NOMO-1 treated with dmso at 0.1 percent for 144 hours (cell line): ENCODE measurements at regions not wholly inside any gene's neighbourhood (a gene's known extent, or its start where the extent isn't known, plus 50 kb on each side); places are given as distances from the start of the nearest gene placed in this dataset.
A peak's percentile ranks its signal among the peaks of the same experiment; 100 is the strongest.
"Not testable (repeated sequence)": the region's sequence is repeated elsewhere in the genome, so short reads cannot be mapped to it uniquely, and the experiment has no call there.

Experiments used
- DNase-seq: peaks from one replicate; lab custom pipeline; 2025; ENCODE audit not compliant: unreplicated experiment; lab: John Stamatoyannopoulos, UW

GRCh38 chr1:229004066-229004833, 266.7 kb upstream of the RAB4A start:
- DNase-seq = no peak

- no peak for DNase-seq
These were observed 265.8 kb upstream of the RAB4A start for GRCh38 chr1:229005097-229005496.

- no peak for DNase-seq
These were observed 265.4 kb upstream of the RAB4A start for GRCh38 chr1:229005556-229005955.

GRCh38 chr1:229006121-229006870, 264.6 kb upstream of the RAB4A start:
- no peak for DNase-seq

GRCh38 chr1:229007167-229007566, 263.7 kb upstream of the RAB4A start:
- no peak for DNase-seq

- no peak for DNase-seq
These were observed 263.2 kb upstream of the RAB4A start for GRCh38 chr1:229007701-229008100.

- peak; percentile 17 for DNase-seq
These were observed 262.6 kb upstream of the RAB4A start for GRCh38 chr1:229008347-229008746.

GRCh38 chr1:229011022-229011421, 259.9 kb upstream of the RAB4A start:
- no peak for DNase-seq

- no peak for DNase-seq
These were observed 258.1 kb upstream of the RAB4A start for GRCh38 chr1:229012823-229013222.

GRCh38 chr1:229013981-229014380, 256.9 kb upstream of the RAB4A start:
- no peak for DNase-seq

GRCh38 chr1:229015806-229016205, 255.1 kb upstream of the RAB4A start:
- DNase-seq = no peak

- peak; percentile 32 for DNase-seq
These were observed 253.8 kb upstream of the RAB4A start for GRCh38 chr1:229017091-229017490.

GRCh38 chr1:229018674-229019295, 252.1 kb upstream of the RAB4A start:
- DNase-seq = no peak

GRCh38 chr1:229019663-229020271, 251.1 kb upstream of the RAB4A start:
- no peak for DNase-seq

GRCh38 chr1:229021034-229021433, 249.9 kb upstream of the RAB4A start:
- DNase-seq = not testable (repeated sequence)

GRCh38 chr1:229022595-229023333, 248.1 kb upstream of the RAB4A start:
- no peak for DNase-seq

GRCh38 chr1:229023651-229024300, 247.1 kb upstream of the RAB4A start:
- DNase-seq = peak; percentile 58

- no peak for DNase-seq
These were observed 246.3 kb upstream of the RAB4A start for GRCh38 chr1:229024528-229025130.

- no peak for DNase-seq
These were observed 245.3 kb upstream of the RAB4A start for GRCh38 chr1:229025576-229025975.

GRCh38 chr1:229027158-229027557, 243.8 kb upstream of the RAB4A start:
- DNase-seq = no peak
